Ascending aorta (tissue), 2 donors: ENCODE measurements at regions not wholly inside any gene's neighbourhood (a gene's known extent, or its start where the extent isn't known, plus 50 kb on each side); places are given as distances from the start of the nearest gene placed in this dataset.

Source experiments
- DNase-seq, 2 donors: peaks; one replicate each; pipeline ENCODE4 v3.0.0-alpha.2; 2019; ENCODE audit warnings: low spot score in 2 of 2
- H3K27ac ChIP-seq, 2 donors: fragments of 200-600 bp; sonication (generic); one replicate each; pipeline ENCODE4 v1.5.1; 2016 to 2017; ENCODE audit warnings: mild to moderate bottlenecking in 1 of 2
- H3K27me3 ChIP-seq: fragments of 200-600 bp; sonication (generic); one replicate; pipeline ENCODE4 v1.5.1; 2017
- H3K36me3 ChIP-seq, 2 donors: fragments of 200-600 bp; sonication (generic); one replicate each; pipeline ENCODE4 v1.5.1; 2016
- H3K4me1 ChIP-seq, 2 donors: fragments of 200-600 bp; sonication (generic); one replicate each; pipeline ENCODE4 v1.5.1; 2016 to 2017; ENCODE audit warnings: mild to moderate bottlenecking in 1 of 2
- H3K4me3 ChIP-seq, 2 donors: fragments of 200-600 bp; sonication (generic); one replicate each; pipeline ENCODE4 v1.5.1; 2016 to 2017; ENCODE audit warnings: mild to moderate bottlenecking in 1 of 2
- H3K9me3 ChIP-seq, 2 donors: fragments of 200-600 bp; sonication (generic); one replicate each; pipeline ENCODE4 v1.5.1; 2016
- CTCF ChIP-seq, 3 experiments: fragments of 200-600 bp in 2 of 3; fragments of 450-650 bp in 1 of 3; sonication (generic) in 2 of 3; IDR thresholded peaks; one replicate each; pipeline ENCODE4 v1.5.1; 2016 to 2019; ENCODE audit warnings: antibody characterized with exemption in 3 of 3, mild to moderate bottlenecking in 1 of 3, moderate library complexity in 1 of 3
- intact Hi-C: fragments of 100-400 bp; cut with DNase I; formaldehyde crosslinking; loops from one replicate; pipeline ENCODE4 v1.15.1; 2023

GRCh38 chr5:157924490-157924889, 65.5 kb upstream of the CLINT1 start:
- intact Hi-C loops, result no loop called here

GRCh38 chr5:157923765-157924164, 64.8 kb upstream of the CLINT1 start:
- intact Hi-C loops, result no loop called here
- Histone ChIP-seq H3K4me1 (no peaks in the 10 kb centered on the region), H3K27ac (no peak overlapping the region), H3K36me3 (no peaks in the 10 kb centered on the region), H3K27me3 (no peaks in the 10 kb centered on the region), H3K9me3 (no peaks in the 10 kb centered on the region), H3K4me3 (no peak overlapping the region)
- no peak for DNase-seq
- TF ChIP-seq CTCF (IDR thresholded peaks at IDR 0.05), result no peak

More at GRCh38 chr5:157924490-157924889, 65.5 kb upstream of the CLINT1 start:
- no peak overlapping the region for H3K4me3 ChIP-seq
- no peaks in the 10 kb centered on the region for H3K36me3 ChIP-seq
- H3K27ac ChIP-seq, result no peak overlapping the region
- DNase-seq, result no peak
- H3K9me3 ChIP-seq, result no peaks in the 10 kb centered on the region
- H3K4me1 ChIP-seq, result no peaks in the 10 kb centered on the region
- TF ChIP-seq CTCF (IDR thresholded peaks at IDR 0.05), result no peak
- H3K27me3 ChIP-seq, result no peaks in the 10 kb centered on the region

GRCh38 chr5:157922026-157922425, 63.1 kb upstream of the CLINT1 start:
- no peak overlapping the region for H3K4me3 ChIP-seq
- H3K4me1 ChIP-seq, result peaks cover 0 to 7% of the 10 kb centered on the region in 2 donors
- H3K27ac ChIP-seq, result no peak overlapping the region
- no peak for DNase-seq
- no peaks in the 10 kb centered on the region for H3K36me3 ChIP-seq
- TF ChIP-seq CTCF (IDR thresholded peaks at IDR 0.05), result no peak
- intact Hi-C loops, result no loop called here
- no peaks in the 10 kb centered on the region for H3K27me3 ChIP-seq
- H3K9me3 ChIP-seq, result no peaks in the 10 kb centered on the region

DNA sequence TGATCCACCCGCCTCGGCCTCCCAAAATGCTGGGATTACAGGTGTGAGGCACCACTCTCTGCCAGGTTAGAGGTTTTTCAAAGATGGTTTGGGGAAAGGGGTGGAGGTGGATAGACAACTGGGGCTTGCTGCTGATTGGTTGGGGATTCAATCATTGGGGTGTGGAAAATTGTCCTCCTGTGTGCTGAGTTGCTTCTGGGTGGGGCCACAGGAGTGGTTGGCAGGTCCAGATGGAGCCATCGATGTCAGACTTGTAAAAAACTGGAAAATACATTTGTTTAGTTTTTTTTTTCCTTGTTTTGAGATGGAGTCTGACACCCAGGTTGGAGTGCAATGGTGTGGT, 61.9 kb upstream of the CLINT1 start:
- no peaks in the 10 kb centered on the region for H3K36me3 ChIP-seq
- no peak overlapping the region for H3K27ac ChIP-seq
- H3K4me3 ChIP-seq, result no peak overlapping the region
- H3K4me1 ChIP-seq, result peaks cover 0 to 10% of the 10 kb centered on the region in 2 donors
- no peak for DNase-seq
- H3K27me3 ChIP-seq, result no peaks in the 10 kb centered on the region
- H3K9me3 ChIP-seq, result no peaks in the 10 kb centered on the region
- TF ChIP-seq CTCF (IDR thresholded peaks at IDR 0.05), result no peak
- intact Hi-C loops, result no loop called here

DNA sequence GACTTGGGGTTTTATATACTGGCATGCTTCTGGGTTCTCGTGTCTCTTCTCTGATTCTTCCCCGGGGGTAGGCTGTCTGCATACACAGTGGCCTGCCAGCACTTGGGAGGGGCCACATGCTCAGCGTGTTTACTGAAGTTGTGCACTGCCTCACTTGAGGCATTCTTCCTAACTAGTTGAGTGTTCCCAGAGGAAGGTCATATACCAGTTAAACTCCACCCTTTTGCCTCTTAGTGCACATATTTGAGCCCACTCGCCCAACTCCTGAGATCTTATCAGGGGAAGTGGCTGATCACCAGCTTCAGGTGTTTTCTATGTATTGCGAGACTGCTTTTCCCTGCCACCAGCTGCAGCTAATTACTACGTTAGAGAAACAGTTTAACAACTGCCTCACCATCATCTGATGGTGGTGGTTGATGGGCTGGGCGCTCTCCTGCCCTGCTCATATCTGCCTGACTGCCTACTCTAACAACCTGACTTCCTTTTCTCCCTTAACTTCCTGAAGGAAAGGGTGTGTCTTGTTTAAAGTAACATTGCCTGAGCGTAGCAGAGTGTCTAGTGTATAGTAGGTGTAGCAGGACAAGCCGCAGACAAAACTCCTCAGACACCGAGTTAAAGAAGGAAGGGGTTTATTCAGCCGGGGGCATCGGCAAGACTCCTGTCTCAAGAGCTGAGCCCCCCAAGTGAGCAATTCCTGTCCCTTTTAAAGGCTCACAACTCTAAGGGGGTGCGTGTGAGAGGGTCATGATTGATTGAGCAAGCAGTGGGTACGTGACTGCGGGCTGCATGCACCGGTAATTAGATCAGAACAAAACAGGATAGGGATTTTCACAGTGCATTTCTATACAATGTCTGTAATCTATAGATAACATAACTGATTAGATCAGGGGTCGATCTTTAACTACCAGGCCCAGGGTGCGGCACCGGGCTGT, 60.1 kb upstream of the CLINT1 start:
- intact Hi-C loops, result loop anchor here (10.0 kb wide), 1 partner anchor 94 kb away; no protein-coding TSS in a partner anchor
- DNase-seq, result no peak
- TF ChIP-seq CTCF (IDR thresholded peaks at IDR 0.05), result no peak
- H3K4me3 ChIP-seq, result no peak overlapping the region
- no peaks in the 10 kb centered on the region for H3K36me3 ChIP-seq
- H3K9me3 ChIP-seq, result no peaks in the 10 kb centered on the region
- peaks cover 0 to 14% of the 10 kb centered on the region in 2 donors for H3K4me1 ChIP-seq
- no peak overlapping the region for H3K27ac ChIP-seq
- no peaks in the 10 kb centered on the region for H3K27me3 ChIP-seq
